GM18508 (cell line): ENCODE measurements at regions not wholly inside any gene's neighbourhood (a gene's known extent, or its start where the extent isn't known, plus 50 kb on each side); places are given as distances from the start of the nearest gene placed in this dataset.

Experiments
- ATAC-seq: cut with Tn5 transposase; IDR thresholded peaks from one replicate; pipeline ENCODE4 v1.9.1; 2021; ENCODE audit warnings: moderate number of reproducible peaks; ENCODE audit not compliant: insufficient read depth, unreplicated experiment

GRCh38 chr6:63371104-63371715, 51.4 kb upstream of the LGSN start:
- ATAC-seq = no peak

GRCh38 chr6:63372951-63373533, 53.3 kb upstream of the LGSN start:
- ATAC-seq = no peak

- no peak for ATAC-seq
These were observed 69.5 kb upstream of the LGSN start for GRCh38 chr6:63389191-63389844.

- ATAC-seq = no peak
These were observed 71.6 kb upstream of the LGSN start for GRCh38 chr6:63391203-63391970.

GRCh38 chr6:63392092-63392724, 72.4 kb upstream of the LGSN start:
- ATAC-seq = no peak

- no peak for ATAC-seq
These were observed 75.0 kb upstream of the LGSN start for GRCh38 chr6:63394656-63395308.

- ATAC-seq = no peak
These were observed 75.6 kb upstream of the LGSN start for GRCh38 chr6:63395381-63395780.

- no peak for ATAC-seq
These were observed 83.9 kb upstream of the LGSN start for GRCh38 chr6:63403725-63404124.

GRCh38 chr6:63410435-63411426, 90.9 kb upstream of the LGSN start:
- no peak for ATAC-seq

GRCh38 chr6:63415286-63415685, 95.5 kb upstream of the LGSN start:
- no peak for ATAC-seq

GRCh38 chr6:63418741-63419140, 99.0 kb upstream of the LGSN start:
- no peak for ATAC-seq

- ATAC-seq = no peak
These were observed 104.9 kb upstream of the LGSN start for GRCh38 chr6:63424636-63425035.

- ATAC-seq = no peak
These were observed 105.7 kb upstream of the LGSN start for GRCh38 chr6:63425493-63425892.

GRCh38 chr6:63426844-63427243, 107.1 kb upstream of the LGSN start:
- no peak for ATAC-seq

- ATAC-seq = no peak
These were observed 108.2 kb upstream of the LGSN start for GRCh38 chr6:63427951-63428350.

GRCh38 chr6:63430985-63431519, 111.3 kb upstream of the LGSN start:
- ATAC-seq = no peak

- ATAC-seq = no peak
These were observed 115.2 kb upstream of the LGSN start for GRCh38 chr6:63434943-63435342.

GRCh38 chr6:63436356-63436755, 116.6 kb upstream of the LGSN start:
- ATAC-seq = no peak

- ATAC-seq = no peak
These were observed 117.3 kb upstream of the LGSN start for GRCh38 chr6:63437058-63437457.
